Liver (tissue), 3 donors: ENCODE measurements at regions not wholly inside any gene's neighbourhood (a gene's known extent, or its start where the extent isn't known, plus 50 kb on each side); places are given as distances from the start of the nearest gene placed in this dataset.

Experiments used
- EGR1 ChIP-seq, 2 donors: IDR thresholded peaks; 2 replicates each; pipeline ENCODE4 v1.6.1; 2016 to 2018; ENCODE audit warnings: antibody characterized with exemption in 2 of 2, low read depth in 2 of 2
- FOXA1 ChIP-seq: IDR thresholded peaks from 2 replicates; pipeline ENCODE4 v1.6.1; 2016; ENCODE audit warnings: antibody characterized with exemption
- JUND ChIP-seq, 2 donors: IDR thresholded peaks; 2 replicates each; pipeline ENCODE4 v1.6.1; 2016; ENCODE audit warnings: antibody characterized with exemption in 2 of 2
- RAD21 ChIP-seq, 2 donors: IDR thresholded peaks; 2 replicates each; pipeline ENCODE4 v1.6.1; 2016; ENCODE audit warnings: antibody characterized with exemption in 2 of 2, mild to moderate bottlenecking in 2 of 2
- SP1 ChIP-seq: IDR thresholded peaks from 2 replicates; pipeline ENCODE4 v1.6.1; 2018; ENCODE audit warnings: antibody characterized with exemption, mild to moderate bottlenecking
- TAF1 ChIP-seq: conservative IDR thresholded peaks from 2 replicates; pipeline ENCODE4 v1.6.1; 2016; ENCODE audit warnings: antibody characterized with exemption, mild to moderate bottlenecking
- YY1 ChIP-seq: IDR thresholded peaks from 2 replicates; pipeline ENCODE4 v1.6.1; 2016; ENCODE audit warnings: antibody characterized with exemption, mild to moderate bottlenecking
- TF ChIP-seq, protein P1 (sequence below): IDR thresholded peaks from 2 replicates; pipeline ENCODE4 v1.6.1; 2016; ENCODE audit warnings: antibody characterized with exemption
- TF ChIP-seq, protein P2 (sequence below): fragments of 150-350 bp; IDR thresholded peaks from 2 replicates; pipeline ENCODE4 v1.5.1; 2017; ENCODE audit warnings: improper control_type of control experiment, low read depth, low read length; ENCODE audit not compliant: missing input control
- TF ChIP-seq, protein P3 (sequence below): IDR thresholded peaks from 2 replicates; pipeline ENCODE4 v1.6.1; 2016; ENCODE audit warnings: antibody characterized with exemption, mild to moderate bottlenecking
- TF ChIP-seq, protein P4 (sequence below): IDR thresholded peaks from 2 replicates; pipeline ENCODE4 v1.6.1; 2016; ENCODE audit warnings: antibody characterized with exemption
- TF ChIP-seq, protein P5 (sequence below): IDR thresholded peaks from 2 replicates; pipeline ENCODE4 v1.6.1; 2016; ENCODE audit warnings: antibody characterized with exemption
- donor health status: healthy.
- donor health status: healthy.

DNA sequence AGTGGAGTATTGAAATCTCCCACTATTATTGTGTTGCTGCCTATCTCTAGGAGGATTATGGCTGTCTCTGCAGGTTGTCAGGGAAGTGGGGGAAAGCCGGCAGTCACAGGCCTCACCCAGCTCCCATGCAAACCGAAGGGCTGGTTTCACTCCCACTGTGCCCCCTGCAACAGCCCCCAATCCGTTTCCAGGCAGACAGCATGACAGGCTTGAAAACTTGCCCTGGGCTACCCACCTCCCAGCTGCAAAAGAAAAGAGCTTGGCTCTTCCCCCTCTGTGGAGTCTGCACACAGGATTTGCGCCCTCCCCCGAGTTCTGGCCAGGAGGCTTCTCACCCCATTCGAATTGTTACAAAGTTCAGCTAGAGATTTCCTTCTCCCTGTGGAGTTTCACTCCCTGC, 87.4 kb upstream of the MSTN start:
- TF ChIP-seq, protein P1, sequence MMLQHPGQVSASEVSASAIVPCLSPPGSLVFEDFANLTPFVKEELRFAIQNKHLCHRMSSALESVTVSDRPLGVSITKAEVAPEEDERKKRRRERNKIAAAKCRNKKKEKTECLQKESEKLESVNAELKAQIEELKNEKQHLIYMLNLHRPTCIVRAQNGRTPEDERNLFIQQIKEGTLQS, result no peak
- TF ChIP-seq, protein P2, sequence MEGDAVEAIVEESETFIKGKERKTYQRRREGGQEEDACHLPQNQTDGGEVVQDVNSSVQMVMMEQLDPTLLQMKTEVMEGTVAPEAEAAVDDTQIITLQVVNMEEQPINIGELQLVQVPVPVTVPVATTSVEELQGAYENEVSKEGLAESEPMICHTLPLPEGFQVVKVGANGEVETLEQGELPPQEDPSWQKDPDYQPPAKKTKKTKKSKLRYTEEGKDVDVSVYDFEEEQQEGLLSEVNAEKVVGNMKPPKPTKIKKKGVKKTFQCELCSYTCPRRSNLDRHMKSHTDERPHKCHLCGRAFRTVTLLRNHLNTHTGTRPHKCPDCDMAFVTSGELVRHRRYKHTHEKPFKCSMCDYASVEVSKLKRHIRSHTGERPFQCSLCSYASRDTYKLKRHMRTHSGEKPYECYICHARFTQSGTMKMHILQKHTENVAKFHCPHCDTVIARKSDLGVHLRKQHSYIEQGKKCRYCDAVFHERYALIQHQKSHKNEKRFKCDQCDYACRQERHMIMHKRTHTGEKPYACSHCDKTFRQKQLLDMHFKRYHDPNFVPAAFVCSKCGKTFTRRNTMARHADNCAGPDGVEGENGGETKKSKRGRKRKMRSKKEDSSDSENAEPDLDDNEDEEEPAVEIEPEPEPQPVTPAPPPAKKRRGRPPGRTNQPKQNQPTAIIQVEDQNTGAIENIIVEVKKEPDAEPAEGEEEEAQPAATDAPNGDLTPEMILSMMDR, result no peak
- TF ChIP-seq FOXA1 (no peak), JUND (IDR thresholded peaks at IDR 0.05) (no peak), YY1 (no peak), TAF1 (no peak), SP1 (no peak), EGR1 (IDR thresholded peaks at IDR 0.05; ENCODE audit: low read depth in 2 of 2) (no peak), RAD21 (IDR thresholded peaks at IDR 0.05) (no peak)
- TF ChIP-seq, protein P3, sequence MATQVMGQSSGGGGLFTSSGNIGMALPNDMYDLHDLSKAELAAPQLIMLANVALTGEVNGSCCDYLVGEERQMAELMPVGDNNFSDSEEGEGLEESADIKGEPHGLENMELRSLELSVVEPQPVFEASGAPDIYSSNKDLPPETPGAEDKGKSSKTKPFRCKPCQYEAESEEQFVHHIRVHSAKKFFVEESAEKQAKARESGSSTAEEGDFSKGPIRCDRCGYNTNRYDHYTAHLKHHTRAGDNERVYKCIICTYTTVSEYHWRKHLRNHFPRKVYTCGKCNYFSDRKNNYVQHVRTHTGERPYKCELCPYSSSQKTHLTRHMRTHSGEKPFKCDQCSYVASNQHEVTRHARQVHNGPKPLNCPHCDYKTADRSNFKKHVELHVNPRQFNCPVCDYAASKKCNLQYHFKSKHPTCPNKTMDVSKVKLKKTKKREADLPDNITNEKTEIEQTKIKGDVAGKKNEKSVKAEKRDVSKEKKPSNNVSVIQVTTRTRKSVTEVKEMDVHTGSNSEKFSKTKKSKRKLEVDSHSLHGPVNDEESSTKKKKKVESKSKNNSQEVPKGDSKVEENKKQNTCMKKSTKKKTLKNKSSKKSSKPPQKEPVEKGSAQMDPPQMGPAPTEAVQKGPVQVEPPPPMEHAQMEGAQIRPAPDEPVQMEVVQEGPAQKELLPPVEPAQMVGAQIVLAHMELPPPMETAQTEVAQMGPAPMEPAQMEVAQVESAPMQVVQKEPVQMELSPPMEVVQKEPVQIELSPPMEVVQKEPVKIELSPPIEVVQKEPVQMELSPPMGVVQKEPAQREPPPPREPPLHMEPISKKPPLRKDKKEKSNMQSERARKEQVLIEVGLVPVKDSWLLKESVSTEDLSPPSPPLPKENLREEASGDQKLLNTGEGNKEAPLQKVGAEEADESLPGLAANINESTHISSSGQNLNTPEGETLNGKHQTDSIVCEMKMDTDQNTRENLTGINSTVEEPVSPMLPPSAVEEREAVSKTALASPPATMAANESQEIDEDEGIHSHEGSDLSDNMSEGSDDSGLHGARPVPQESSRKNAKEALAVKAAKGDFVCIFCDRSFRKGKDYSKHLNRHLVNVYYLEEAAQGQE, result no peak
- TF ChIP-seq, protein P4, sequence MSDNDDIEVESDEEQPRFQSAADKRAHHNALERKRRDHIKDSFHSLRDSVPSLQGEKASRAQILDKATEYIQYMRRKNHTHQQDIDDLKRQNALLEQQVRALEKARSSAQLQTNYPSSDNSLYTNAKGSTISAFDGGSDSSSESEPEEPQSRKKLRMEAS, result no peak
- TF ChIP-seq, protein P5, sequence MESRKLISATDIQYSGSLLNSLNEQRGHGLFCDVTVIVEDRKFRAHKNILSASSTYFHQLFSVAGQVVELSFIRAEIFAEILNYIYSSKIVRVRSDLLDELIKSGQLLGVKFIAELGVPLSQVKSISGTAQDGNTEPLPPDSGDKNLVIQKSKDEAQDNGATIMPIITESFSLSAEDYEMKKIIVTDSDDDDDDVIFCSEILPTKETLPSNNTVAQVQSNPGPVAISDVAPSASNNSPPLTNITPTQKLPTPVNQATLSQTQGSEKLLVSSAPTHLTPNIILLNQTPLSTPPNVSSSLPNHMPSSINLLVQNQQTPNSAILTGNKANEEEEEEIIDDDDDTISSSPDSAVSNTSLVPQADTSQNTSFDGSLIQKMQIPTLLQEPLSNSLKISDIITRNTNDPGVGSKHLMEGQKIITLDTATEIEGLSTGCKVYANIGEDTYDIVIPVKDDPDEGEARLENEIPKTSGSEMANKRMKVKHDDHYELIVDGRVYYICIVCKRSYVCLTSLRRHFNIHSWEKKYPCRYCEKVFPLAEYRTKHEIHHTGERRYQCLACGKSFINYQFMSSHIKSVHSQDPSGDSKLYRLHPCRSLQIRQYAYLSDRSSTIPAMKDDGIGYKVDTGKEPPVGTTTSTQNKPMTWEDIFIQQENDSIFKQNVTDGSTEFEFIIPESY, result no peak
